ENCODE measurements at regions not wholly inside any gene's neighbourhood (a gene's known extent, or its start where the extent isn't known, plus 50 kb on each side); places are given as distances from the start of the nearest gene placed in this dataset.
"Not testable (repeated sequence)": the region's sequence is repeated elsewhere in the genome, so short reads cannot be mapped to it uniquely, and the experiment has no call there.

DNA sequence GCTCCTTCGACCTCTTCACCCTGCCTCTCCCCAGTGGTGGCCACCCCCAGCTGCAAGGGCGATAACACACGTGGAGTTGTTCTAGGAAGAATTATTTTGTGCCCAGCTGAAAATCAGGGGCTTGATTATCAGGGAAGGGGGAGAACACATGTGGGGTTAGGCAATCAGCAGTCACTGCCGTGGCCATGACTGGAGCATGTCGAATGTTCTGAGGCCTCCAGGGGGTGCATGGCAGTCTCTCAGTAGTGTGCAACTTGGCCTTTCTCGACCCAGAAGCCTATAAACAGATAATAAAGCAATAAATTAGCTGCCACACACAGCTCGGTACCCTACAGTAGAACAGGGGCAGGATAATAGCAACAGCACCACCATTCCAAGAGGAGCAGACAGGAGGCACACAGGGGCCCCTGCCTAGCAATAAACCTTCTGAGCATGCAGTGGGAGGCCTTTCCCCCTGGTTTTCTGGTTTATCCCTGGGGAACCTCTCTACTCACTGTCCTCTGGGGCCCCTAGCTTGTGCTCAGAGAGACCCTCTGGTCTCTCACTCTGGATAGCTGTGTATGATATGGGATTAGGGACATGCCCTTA, 308.2 kb upstream of the PLGLB2 start:
- DNase-seq, result not testable (repeated sequence)

DNA sequence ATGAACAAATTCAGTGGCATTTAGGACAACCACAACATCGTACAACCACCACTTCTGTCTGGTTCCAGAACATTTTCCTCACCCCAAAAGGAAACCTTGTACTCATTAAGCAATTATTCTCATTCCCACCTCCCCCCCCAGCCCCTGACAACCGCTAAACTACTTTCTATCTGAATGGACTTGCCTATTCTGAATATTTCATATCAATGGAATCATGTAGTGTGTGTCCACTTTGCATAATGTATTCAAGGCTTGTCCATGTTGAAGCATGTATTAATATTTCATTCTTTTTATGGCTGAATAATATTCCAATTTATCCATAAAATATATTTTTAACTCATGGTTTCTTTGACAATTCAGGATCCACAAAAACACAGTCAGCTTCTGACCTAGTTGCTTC, 307.2 kb upstream of the PLGLB2 start:
- DNase-seq, result not testable (repeated sequence)

DNA sequence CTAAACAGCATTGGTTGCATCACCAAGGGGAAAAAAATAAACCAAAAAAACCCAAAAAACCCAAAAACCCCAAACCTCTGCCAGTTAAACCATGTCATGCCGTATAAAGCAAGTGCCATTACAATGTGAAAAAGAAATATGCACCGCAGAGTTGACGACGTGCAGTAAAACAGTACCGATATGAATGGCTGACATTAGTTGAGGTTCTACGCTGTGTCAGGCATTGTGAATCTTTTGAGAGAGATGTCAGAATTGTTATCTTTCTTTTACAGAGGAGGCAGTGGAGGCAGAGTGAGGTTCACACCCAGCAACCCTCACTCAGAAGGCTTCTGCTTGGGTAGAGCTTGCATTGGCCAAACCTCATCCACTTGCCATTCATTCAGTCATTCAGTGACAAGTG, 306.5 kb upstream of the PLGLB2 start:
- DNase-seq, result not testable (repeated sequence)

DNA sequence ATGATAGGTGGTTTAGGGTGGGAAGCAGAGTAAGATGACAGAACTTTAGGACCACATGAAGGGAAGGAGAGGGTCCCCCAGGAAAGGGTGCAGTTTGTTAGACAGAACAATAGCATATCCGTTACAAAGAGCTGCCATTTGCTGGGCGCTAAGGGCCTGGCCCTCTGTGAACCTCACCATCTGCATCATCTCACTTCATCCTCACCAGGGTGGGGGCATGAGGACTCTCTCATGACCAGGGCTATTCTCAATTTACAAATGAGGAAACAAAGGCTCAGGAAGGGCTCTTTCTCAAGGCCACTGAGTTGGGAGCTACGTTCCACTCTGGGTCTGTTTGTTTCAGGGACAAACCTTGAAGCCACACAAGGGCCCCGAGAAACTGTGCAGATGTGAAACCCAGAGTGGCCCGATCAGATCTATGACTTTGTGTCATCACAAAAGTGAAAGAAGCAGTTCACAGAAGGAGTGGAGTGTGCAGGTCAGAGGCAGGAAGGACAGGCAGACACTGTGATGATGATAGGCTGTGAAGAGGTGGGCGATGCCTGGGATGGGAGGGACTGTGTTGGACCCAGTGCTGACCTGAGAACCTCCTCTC, 304.8 kb upstream of the PLGLB2 start:
- not testable (repeated sequence) for DNase-seq

DNA sequence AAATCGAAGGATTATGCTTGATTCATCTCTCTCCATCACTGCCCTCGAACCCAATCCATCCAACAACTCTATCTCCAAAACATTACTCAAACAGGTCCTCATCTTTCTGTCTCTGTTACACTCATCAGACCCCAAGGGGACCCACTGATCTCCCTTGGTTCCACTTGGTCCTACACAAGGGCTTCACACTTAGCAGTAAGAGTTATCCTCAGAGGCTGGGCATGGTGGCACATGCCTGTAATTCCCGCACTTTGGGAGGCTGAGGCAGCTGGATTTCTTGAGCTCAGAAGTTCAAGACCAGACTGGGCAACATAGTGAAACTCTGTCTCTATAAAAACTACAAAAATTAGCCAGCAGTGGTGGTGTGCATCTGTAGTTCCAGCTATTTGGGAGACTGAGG, 302.9 kb upstream of the PLGLB2 start:
- DNase-seq, result not testable (repeated sequence)

DNA sequence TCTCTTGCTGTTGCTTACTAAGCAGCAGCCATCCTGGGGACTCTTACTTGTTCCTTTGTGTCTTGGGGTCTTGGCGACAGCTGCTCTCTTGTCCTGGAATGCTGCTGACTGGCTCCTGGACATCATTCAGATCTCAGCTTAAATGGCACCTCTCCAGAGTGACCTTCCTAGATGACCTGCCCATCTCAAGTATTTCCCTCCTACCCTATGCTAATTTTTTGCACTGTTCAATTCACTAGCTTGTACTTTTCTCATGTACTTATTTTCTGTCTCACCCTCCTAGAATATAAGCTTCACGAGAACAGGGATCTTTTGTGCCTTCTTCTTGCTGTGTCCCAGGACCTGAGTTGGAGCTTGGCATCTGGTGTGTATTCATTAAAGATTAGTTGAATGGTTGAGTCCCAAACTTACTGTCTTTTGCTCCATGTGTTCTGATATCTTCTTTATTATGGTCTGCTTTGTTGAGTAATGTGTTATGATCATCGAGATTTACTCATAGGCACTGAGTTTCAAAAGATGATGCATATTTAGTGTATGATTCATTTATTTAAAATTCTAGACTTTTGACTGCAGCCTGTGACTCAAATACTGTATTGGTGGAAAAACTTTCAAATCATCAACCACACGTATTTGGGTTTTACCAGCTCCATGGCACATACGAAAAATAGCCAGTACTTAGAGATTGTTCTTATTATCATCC, 302.1 kb upstream of the PLGLB2 start:
- not testable (repeated sequence) for DNase-seq

DNA sequence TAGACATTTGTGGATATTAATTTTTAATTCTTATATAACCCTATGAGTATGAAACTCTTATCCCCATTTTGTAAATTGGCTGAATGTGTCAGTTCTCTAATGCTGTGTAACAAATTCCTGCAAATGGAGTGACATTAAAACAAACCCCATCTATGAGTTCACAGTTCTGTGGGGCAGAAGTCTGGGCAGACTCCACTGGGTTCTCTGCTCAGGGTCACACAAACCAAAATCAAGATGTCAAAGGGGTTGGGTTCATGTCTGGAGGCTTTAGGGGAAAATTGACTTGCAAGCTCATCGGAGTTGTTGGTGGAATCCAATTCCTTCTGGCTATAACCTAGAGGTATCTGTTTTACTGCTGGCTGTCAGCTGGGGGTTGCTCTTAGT, 301.6 kb upstream of the PLGLB2 start:
- not testable (repeated sequence) for DNase-seq

DNA sequence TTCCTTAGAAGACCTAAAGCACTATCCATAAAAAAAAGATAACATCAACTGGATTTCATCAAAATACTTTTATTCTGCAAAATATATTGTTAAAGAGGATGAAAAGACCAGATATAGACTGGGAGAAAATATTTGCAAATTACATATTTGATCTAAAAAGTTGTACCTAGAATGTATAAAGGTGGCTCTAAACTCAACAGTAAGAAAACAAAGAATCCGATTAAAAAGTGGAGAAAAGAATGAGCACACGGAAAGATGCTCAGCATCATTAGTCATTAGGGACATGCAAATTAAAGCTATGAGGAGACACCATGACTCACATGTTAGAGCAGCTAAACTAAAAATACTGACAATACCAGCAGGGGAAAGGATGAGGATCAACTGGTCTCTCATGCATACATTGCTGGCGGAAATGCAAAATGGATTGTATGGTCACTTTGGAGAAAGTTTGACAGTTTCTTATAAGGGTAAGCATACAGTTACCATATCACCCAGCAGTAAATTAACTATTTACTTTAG, 298.4 kb upstream of the PLGLB2 start:
- not testable (repeated sequence) for DNase-seq

DNA sequence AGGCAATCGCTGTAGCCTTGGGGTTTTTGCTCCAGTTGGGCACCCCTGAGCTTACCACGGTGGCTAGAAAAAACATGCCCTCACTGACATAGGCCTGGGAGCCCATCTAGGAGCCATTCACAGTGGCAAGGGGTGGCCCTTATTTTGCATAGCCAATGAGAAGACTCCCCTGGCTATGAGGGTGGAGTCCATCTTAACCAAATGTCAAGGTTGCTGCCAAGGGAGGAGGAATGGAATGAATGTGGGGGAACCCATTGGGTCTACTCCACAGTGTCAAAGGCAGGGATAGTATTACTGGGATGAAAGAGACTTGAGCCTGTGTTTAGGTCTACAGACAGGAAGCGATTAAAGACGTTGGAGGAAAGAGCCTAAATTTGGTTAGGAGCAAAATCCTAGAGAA, 295.7 kb upstream of the PLGLB2 start:
- not testable (repeated sequence) for DNase-seq

DNA sequence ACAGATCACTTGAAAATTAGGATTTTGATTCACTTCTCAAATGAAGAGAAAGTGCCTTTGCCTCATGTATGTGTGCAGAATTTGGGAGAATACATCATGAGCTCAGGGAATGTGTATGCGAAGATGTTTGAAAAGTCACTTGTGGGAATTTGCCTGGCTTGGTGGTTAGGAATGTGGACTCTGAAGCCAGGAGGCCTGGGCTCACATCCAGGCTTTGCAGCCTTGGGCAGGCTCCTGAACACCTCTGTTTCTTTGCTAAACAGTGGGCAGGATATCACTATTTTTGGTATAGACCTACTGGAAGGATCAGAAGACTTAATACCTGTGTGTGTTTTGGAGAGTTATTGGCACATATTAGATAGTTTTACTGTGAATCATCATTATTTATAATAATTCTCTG, 295.0 kb upstream of the PLGLB2 start:
- DNase-seq, result not testable (repeated sequence)

DNA sequence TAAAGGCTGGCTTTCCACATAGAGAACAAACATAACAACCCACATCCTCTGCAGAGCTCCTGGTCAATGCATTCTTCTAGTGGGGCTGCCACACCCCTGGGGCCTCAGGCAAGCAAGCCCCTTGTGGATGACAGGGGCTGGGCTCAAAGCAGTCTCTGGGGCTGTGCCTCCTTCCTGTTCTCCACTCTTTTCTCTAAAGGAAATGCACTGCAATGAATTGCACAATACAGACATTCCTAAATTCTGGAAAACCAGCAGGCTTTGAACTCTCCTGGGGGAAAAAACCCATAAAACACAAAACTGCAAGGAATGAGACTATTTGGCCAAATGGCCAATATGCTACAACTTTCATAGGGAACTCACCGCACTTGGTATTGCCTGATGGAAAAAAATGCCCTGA, 293.9 kb upstream of the PLGLB2 start:
- not testable (repeated sequence) for DNase-seq

DNA sequence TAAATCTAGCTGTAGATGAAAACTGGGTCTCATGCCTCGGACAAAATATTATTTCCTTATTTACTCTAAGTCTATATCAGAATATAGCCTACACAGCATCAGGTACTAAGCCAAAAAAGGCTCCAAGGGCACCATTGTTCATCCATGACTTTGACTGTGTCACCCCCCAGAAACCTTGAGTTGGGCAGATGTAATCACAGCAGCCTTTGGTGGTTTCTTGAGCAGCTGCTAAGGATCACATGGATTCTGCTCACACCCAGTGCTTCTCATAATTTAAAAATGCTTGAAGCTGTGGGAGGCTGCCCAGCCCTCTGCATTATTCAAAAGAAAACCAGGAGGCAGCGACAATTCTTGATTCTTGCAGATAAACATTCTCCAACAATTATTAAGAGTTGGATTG, 293.5 kb upstream of the PLGLB2 start:
- DNase-seq, result not testable (repeated sequence)

DNA sequence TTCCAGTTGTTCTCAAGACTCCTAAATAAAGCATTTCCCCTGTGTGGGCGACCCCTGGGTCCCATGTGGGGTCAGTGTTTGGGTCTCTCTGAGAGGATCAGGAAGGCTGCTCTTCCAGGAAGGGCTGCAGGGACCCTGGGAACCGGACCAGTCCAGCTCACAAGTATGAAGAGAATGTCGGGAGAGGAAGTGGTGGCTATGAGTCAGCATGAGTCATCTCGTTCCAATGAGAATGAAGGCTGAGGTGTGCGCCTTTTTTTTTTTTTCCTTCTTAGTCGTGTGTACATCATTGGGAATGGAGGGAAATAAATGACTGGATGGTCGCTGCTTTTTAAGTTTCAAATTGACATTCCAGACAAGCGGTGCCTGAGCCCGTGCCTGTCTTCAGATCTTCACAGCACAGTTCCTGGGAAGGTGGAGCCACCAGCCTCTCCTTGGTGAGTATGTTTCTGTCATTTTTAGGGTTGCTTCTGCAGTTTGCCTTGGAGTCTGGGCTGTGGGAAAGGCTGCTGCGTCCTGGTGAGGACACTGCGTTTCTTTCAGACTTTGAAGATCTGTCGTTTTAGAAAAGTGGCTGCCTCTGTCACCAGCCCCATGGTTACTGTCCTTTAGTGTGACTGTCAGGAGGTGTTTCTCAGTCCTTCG, 292.6 kb upstream of the PLGLB2 start:
- DNase-seq, result not testable (repeated sequence)

DNA sequence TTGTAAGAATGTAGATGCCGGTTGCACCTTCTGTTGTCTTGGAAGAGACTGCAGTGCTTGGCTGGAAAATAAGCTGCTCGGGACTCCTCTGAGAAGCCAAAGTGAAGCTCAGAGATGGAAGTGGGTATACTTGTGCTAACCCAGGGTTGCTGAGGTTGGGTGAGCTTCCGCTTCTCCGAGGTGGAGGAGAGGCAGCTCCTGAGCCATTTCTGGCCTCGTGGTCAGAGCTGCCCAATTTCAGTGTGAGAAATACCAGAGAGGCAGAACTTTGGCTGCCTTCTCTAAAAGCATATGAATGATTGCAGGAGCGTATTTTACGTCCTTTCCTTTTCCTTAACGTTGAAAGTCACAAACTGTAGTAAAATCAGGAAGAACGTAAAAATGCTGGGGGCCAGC, 292.0 kb upstream of the PLGLB2 start:
- DNase-seq, result not testable (repeated sequence)

DNA sequence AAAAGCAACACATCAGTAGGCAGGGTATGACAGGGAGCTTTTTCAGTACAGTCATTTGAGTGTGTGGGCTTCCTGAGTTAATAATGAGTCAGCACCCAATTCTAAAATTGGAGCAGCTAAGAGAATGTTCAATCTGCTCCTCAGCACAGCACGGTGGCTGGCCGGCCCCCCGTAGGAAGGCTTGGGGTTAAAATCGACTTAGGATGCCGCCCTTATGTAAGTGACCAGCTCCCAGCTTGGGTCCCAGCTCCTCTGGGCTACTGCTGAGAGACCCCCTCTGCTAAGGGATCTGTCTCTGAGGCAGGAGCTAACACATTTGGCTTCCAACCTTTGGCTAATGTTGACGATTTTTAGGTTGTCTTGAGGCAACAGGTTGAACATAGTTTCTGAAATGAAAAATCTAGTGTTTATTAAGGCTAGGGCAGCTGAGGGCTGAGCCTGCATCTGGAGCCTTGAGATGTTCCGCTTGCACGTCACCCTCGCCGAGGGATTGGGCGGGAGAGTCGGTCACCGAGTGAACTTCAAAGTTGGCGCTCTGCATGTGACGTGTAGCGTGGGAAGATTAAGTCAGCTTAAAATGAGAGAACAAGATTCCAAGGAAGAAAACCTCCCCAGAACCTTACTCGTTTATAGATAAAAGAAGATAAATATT, 291.3 kb upstream of the PLGLB2 start:
- DNase-seq, result not testable (repeated sequence)

DNA sequence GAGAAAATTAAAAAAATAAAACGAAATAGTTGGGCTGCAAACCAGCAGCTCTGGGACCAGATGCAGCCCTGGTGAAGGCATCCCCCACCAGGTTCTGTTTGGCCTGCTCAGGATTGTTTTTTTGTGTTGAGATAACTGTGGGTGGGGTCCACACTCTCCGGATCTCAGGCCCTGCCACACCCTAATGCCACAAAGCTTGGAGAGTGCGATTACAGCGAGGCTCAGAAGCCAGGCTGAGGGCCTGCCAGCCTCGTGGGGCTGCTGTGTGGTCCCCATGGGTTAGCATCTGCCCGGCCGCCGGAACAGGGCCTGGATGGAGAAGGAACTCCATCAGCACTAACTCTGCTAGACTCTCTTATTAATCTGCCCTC, 290.8 kb upstream of the PLGLB2 start:
- DNase-seq, result not testable (repeated sequence)

DNA sequence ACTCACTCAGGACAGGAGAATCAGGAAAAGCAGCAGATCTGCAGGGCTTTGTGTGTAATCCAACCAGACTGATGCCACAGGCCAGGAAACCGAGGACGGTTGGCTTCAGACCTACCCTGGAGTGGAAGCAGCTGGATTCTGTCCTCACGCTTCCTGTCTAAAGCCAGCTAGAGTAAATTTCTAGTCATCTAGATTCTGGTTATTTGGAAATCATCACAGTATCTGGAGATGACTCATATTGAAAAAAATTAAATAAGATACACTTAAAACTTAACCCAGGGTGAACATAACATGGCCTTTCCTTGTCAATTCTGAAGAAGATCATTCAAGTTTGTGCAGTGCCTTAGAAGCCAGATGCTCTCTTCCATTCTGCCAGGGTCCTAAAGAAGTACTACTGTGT, 288.9 kb upstream of the PLGLB2 start:
- not testable (repeated sequence) for DNase-seq

DNA sequence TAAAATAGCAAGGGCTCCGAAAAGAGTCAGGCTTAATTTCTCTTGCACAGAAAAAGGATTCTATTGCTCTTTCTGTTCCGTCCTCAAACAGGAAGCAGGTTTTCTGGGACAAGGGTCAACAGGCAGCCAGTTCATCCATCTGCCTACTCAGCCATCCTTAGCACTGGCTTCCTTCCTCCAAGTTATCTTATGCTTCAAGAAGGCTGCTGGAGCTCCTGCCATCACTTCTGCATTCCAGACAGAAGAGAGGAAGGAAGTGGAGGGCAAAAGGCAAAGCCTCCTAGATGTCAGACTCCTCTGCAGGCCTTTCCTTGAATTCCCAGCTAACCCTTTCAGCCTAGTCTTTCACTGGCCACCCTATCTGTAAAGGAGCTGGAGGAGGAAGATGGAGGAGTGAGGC, 287.8 kb upstream of the PLGLB2 start:
- DNase-seq, result not testable (repeated sequence)

DNA sequence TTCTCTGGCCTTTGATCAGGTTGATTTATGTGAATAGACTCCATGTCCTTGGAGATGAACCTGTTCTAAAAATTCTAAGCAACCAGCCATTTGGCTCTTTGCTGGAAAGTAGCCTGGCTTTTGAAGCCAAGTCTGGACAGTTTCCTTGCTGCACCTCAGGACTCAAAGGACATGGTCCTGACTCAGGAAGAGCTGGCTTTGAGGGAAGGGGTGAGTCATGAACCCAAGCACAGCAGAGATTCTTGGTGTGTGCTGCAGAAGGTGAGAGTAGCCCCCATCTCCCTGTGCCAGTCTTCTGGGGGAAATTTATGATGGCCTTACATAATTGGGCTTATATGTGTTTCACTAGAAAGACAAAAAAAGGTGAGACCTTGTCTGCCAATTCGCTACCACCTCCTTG, 287.2 kb upstream of the PLGLB2 start:
- DNase-seq, result not testable (repeated sequence)

DNA sequence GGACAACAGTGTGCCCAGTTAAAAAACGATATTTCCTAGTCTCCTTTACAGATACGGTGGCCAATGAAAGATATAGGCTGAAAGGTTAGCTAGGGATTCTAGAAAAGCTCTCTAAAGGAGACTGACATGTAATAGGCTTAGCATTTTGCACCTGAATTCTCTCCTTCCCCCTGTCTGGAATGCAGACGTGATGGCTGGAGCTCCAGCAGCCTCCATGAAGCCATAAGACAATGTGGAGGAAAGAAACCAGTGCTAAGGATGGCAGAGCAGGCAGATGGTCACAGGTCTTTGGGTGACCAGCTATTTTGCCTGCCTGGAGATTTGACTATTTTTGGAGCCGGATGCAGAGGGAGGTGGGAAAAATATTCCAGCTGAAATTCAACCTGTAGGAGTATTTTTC, 286.2 kb upstream of the PLGLB2 start:
- not testable (repeated sequence) for DNase-seq

DNA sequence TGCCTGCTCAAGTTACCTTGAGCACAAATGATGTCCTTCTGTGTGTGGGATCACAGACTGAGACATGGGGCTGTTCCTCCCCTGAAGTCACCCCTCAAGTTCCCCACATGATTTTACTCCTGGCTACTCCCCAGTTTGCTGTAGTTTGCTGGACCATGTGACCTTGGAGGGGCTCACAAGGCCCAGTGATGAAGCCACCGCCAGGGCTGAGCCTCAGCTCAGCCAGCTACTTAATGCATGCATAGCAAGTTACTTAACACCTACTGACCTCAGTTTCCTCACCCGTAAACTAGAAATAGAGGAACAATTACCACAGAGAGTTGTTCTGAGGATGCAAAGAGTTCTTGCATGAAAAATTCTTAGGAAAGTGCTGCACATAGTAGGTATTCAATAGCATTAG, 283.7 kb upstream of the PLGLB2 start:
- not testable (repeated sequence) for DNase-seq

DNA sequence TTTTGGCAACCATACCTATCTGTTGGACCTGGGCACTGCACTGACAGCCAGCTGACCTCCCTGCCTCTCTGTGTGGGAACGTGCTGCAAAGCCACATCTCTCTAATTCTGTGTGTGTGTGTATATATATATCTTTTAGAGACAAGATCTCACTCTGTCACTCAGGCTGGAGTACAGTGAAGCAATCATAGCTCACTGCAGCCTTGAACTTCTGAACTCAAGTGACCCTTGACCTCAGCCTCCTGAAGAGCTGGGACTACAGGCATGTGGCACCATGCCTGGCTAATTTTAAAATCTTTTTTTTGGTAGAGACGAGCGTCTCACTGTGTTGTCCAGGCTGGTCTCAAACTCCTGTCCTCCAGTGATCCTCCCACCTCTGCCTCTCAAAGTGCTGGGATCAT, 282.2 kb upstream of the PLGLB2 start:
- not testable (repeated sequence) for DNase-seq

DNA sequence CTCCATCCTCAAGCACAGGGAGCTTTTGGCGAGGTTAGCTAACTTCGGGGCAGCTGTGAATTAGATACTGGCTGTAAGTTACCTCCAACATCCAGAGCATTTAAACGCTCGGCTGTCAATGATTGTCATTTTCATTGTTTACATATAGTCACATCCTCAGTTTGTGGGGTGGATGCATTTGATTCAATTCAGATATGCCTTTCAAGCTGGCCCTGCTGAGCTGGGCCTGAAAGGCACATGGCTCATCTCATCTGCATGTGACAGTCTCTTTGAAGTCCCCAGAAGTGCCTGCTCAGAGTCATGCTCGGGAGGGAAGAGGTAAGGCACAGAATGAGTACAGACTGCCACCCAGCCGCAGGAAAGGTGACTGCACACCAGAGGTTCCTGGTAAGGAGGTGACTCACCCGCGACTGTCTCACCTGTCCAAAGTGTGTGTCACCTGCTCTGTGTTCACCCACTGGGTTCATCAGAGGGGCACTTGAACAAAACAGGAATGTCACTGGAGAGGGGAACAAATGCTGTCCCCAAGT, 281.2 kb upstream of the PLGLB2 start:
- DNase-seq, result not testable (repeated sequence)

Measured in Kasumi-1 (cell line).